Erythroblast (primary cell): ENCODE measurements at regions not wholly inside any gene's neighbourhood (a gene's known extent, or its start where the extent isn't known, plus 50 kb on each side); places are given as distances from the start of the nearest gene placed in this dataset.

Source experiments
- GATA1 ChIP-seq: IDR thresholded peaks from 2 replicates; pipeline ENCODE4 v1.6.1; 2011; ENCODE audit warnings: low read depth, mild to moderate bottlenecking, control low read depth, low read length, moderate library complexity
- POLR2A ChIP-seq: IDR thresholded peaks from 2 replicates; pipeline ENCODE4 v1.6.1; 2011; ENCODE audit warnings: mild to moderate bottlenecking, low read length

- TF ChIP-seq POLR2A, result no peak
- TF ChIP-seq GATA1, result no peak
These were observed 181.4 kb upstream of the NEIL3 start for GRCh38 chr4:177128306-177128705.
